HG03342 (cell line): ENCODE measurements at regions not wholly inside any gene's neighbourhood (a gene's known extent, or its start where the extent isn't known, plus 50 kb on each side); places are given as distances from the start of the nearest gene placed in this dataset.

Source experiments
- ATAC-seq: cut with Tn5 transposase; IDR thresholded peaks from one replicate; pipeline ENCODE4 v1.9.1; 2021; ENCODE audit warnings: mild to moderate bottlenecking, moderate library complexity; ENCODE audit not compliant: unreplicated experiment

DNA sequence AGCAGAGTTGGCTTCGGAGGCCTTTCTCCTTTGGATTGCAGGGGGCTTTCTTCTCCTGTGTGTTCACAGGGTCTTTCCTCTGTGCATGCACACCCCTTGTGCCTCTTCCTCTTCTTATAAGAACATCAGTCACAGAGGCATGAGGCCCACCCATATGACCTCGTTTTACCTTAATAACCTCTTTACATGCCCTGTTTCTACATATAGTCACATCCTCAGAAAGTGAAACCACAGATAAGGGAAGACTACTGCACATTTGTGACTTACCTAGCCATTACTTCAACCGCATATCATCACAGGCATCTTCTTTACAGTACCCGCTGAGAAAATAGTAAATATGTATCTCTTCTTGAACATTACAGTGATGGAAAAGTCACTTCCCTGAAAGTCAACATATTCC, 204.9 kb upstream of the TARS1 start:
- no peak for ATAC-seq

DNA sequence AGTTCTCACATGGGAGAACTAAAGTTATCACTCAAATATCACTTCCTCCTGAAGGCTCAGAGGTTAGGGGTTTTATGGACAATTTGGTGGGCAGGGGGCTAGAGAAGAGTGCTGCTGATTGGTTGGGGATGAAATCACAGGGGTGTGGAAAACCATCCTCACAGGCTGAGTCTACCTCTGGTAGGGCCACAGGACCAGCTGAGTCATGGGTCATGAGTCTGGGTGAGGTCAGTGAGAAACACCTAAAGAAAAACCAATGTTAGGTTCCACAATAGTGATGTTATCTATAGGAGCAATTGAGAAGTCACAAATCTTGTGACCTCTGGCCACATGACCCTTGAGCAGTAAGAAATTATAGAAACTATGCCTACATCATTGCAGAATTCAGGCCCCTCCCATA, 203.3 kb upstream of the TARS1 start:
- no peak for ATAC-seq

DNA sequence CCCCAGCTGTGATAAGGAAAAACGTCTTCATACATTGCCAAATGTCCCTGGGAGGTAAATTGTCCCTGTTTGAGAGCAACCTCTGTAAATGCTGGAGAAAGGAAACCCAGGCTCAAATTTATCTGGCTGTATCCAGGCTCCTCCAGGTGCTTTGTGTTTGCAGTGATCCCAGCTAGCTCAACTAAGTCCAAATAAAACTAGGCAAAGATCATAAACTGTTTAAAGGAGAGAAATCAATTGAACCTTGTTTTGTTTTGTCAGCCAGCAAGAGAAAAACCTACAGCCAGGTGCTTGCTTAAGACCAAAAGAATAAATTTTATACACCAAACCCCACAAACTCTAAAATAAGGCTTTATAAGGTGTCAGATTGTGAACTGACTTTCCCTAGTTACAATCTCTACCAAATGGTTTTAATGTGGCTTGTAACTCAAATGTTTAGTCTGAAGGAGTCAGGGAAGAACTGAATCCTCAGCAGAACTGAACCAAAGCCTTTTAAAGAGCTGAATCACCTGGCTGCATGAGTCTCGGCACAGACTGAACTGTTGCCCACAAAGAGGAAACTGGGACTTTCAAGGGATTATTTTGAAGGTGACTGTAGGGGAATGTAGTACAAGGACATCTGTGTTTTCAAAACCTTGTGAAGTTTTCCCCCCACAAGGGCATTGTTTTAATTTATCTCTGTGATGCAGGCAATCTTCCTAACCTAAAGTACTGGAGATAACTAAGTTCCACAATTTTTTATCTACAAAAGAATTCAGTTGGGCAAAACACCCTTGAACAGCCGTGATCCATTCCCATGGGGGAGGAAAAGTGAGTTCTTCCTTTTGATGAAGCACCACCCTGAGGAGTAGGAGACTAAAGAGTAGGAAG, 201.7 kb upstream of the TARS1 start:
- no peak for ATAC-seq

DNA sequence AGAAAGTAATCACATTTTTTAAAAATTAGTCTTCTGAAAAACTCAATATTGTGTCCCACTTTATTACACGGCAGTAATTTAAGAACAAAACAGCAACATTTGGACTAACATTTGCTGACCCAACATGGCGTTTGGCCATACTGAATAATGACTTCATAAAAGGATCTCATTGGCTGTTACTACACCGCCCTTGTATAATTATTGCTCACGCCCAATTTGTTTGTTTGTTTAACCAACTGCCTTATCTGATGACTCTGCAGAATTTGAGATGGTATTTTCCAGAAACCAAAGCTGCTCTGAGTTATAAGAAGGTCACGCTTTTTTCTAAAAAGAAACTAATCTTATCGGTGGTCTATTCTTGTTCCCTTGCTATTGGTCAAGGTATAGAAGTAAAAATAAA, 200.2 kb upstream of the TARS1 start:
- ATAC-seq, result no peak

DNA sequence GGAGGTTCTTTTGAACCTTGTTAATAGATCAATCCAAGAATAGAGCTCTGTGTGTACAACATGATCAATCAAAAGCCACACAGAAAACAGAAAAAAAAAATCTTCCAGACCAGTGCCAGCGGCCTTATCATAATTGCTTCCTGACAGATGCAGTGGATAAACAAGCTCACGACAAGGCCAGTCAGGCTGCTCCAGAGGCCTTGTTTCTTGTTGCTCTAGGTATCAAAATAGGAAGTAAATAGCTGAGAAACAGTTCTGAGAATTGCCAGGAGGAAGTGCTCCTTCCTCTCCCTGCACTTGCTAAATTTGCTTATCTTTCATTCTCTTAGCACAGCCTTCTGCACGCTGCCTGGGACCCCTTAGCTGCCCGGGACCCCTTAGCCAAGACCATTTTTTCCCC, 199.0 kb upstream of the TARS1 start:
- peak; percentile 78 for ATAC-seq

DNA sequence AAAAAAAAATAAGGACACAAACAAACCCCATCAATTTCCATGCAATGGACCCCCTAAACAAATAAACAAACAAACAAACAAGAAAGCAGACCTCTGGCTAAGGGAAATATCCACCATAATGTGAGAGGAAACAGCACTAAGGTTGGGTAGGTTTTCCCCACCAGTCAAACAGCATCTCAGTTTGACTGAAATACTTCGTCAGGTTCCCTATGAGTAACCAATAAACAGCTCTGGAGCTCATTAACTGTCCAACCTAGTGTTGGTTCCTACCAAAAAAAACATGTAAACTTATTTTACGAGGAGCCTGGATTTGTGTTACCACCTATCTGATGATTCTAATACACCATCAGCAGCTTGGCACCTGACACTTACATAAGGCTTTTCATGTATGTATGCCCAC, 198.5 kb upstream of the TARS1 start:
- ATAC-seq, result peak; percentile 43

DNA sequence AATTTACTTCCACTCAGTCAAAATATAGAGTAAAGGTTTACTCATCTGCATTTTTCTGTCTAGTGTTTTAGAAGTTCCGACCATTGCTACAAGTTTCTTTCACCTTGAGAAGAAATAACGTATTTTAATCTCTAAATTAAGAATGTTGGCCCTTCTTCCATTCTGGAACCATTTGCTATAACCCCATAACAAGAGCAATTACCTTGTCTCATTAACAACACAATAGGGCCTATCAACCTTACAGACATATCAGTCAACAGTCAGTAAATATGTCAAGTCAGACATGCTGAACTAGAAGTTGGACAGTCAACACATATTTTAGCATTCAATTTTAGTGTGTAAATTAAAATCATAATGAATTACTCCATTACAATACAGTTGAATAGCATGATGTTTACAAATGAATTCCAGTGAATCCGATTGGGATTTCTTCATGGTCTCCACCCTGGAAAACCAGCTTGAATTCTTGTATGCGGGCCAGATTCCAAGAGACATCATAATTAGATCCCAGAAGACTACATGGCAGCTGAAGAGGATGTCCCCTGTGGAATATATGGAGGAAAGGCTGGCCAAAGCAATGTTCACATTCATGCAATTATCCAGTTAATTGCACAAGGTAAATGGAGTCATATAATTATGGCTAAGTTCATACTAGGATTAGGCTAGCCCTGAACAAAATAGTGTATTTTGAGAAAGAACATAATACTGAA, 196.2 kb upstream of the TARS1 start:
- no peak for ATAC-seq

DNA sequence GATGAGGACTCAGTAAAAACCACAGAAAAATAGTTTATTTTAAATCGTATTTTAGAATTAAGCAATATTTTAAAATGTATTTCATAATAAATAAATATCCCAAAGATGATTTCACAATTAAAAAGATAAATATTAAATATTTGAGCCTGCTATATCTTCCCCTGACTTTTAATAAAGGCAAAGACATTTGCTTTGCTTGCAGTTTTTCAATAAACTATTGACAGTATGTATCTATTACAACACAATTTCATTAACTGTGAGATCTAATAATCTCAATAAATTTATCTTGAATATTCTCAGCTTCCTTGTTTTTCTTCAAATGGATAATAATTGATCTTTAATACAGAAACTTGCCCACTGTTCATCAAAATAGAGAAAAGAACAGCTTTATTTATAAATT, 186.2 kb upstream of the TARS1 start:
- ATAC-seq, result no peak

DNA sequence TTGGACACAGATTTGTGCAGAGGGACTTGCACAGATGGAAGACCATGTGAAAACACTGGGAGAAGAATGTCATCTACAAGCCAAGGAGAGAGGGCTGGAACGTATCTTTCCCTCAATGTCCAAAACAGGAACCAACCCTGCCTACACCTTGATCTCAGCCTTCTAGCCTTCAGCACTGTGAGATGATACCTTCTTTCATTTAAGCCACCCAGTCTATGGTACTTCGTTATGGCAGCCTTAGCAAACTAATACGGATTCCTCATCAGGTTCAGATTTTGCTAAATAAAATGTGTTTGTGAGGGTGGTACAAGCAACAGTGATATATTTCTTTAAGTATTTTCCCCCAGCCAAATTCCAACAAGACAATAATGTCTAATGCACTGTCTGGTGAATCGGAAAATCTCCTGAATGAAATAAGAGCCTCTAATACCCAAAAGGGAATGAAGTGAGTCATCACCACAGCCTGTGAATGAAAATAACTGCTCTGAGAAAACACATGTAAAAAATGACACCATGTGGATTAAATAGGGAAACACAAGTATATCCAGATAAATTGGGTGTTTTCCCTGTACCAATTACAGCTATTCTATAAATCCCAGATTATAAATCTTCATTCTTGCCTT, 182.8 kb upstream of the TARS1 start:
- ATAC-seq, result no peak

DNA sequence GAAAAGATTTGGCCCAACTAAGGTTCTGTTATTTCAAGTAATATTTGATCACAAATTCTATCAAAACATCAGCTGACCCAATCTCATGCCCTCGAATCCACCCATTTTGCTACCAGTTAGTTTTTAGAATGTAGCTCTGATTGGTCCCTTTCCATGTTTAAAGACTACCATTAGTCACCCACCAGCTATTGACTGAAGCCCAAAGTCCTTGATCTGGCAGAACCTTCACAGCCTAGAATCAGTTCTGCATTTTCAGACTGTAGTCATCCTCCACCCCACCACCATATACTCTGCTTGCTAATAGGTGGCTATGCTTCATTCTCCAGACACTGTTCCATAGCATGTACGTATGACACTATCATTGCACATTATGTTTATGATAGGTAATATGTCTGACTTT, 182.2 kb upstream of the TARS1 start:
- ATAC-seq, result no peak

DNA sequence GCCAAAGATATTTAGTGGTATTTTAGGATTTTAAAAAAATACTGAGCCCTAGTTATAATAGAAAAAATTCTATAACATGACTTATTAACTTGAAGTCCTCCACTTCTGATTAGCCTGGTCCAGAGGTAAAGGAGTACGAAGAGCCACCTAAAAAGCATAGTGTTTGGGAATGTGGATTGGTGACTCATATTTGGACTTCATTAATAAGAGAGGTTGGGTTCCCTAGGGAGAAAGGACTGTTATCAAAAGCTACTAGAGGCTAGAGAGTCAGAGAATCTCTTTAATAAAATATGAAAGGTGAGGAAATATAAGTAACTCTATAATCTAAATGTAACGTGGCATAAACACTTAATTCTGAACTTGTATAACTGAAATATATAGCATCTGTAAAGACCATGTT, 180.7 kb upstream of the TARS1 start:
- ATAC-seq, result no peak

DNA sequence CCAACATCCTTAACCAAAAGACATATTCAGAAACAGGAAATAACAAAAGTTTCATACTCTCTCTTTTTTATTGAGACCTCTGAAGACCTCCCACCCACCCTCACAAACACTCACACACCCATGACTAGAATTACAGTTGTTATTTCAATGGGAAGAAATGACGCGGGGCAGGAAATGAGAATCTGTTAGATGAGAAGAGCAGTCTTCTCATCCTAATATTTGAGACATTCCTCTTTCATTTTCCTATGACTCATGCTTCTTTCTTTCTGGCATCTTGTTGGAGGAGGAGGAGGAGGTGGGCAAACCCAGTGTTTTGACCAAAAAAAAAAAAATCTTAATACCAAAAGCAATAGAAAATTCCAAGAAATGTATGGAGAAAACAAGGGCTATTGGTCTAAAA, 179.5 kb upstream of the TARS1 start:
- no peak for ATAC-seq

DNA sequence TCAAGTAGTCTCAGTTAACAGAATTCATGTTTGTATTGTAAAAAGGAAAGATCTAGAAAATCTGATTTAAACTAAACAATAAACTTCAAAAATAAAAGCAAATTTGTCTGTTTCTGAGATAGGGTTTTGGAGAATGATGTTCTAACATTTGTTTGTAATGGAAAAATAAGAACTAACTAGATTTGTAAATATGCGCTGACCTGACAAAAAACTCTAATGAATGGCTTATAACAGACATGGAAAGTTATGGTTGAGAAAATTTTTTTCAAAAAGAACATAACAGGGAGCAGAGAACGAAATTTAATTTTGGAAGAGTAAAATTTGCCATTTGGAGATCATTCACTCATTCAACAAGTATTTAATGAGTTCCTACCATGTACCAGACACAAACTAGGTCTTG, 179.0 kb upstream of the TARS1 start:
- ATAC-seq, result no peak

DNA sequence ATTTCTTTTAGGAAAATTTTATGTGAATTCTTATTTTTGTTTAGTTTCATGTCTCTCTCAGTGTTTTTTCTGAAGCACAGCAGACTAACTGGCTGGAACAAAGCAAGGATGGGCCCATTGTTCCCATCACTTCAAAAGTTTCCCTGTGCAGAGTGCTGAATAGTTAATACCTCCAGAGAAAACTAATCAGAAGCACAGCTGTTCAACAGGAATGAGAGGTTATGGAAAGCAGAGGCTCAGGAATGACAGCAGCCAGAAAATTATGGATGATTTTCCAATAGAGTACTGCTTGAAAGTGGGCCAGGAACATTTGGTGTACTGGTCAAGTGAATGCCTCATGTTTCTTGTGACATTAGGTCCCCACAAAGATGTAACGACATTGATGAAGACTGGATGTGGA, 173.0 kb upstream of the TARS1 start:
- ATAC-seq, result no peak

DNA sequence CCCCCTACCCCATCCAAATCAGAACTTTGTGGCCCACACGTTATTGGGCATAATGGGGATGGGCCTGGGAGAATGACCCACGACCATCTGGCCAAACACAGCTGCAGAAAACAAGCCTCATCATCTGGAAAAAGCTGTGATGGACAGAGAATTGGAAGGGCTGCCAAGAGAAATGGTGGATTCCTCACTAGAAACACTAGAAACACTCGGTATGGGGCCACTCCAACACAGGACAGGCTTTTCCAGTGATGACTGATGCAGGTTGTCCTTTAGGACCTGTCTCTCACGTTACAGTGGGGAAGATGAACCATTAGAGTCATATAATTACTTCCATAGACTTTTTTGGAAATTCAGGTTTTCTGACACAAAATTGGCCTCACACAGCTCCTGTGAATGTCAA, 172.4 kb upstream of the TARS1 start:
- no peak for ATAC-seq

DNA sequence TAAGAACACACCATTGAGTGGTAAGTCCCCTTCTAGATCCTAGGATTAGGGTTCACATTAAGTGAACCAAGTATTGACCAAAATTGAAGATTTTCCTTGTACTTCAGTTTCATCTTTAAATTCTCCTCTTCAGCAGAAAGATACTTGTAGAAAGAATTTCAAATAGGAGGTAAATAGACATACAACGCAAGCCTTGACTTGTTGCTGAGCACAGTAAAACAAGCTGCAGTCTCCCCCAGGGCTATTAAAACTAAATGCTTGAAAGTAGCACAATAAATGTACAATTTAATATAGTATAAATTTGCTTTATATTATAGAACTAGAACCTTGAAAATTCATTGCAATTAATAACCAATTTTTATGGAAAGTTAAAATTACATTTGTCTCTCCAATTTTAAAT, 170.1 kb upstream of the TARS1 start:
- ATAC-seq, result no peak

DNA sequence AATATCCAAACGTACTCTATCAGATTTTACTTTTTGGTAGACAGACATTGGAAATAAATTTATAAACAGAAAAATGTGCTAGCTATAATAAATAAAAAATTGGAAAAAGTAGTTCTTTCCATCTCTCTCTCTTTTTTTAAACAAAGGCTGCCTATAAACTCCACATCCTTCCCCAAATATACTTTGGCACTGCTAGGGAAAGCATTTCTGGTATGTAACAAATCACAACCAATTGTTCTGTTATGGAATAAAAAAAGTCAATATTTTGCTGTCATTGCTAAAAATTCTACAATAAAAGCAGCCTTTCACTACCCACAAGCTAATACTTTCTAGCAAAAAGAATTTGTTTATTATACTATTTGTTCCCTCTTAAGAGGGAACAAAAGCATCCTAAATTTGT, 169.2 kb upstream of the TARS1 start:
- ATAC-seq, result no peak

DNA sequence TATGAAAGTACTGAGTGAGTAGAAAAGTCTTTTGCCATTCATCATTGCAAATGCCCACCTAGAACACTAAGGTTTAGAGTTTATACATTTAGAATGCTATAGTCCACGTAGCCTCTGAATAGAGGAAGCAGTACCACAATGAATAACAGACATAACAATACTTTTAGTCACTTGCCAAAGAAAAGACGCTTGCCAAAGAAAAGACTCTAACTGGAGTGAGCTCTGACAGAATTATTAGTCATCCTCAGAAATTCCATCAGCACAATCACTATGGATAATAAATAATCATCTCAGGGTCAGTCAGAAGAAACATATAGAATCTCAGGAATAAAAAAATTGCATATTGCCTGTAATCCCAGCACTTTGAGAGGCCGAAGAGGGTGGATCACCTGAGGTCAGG, 168.5 kb upstream of the TARS1 start:
- ATAC-seq, result no peak

DNA sequence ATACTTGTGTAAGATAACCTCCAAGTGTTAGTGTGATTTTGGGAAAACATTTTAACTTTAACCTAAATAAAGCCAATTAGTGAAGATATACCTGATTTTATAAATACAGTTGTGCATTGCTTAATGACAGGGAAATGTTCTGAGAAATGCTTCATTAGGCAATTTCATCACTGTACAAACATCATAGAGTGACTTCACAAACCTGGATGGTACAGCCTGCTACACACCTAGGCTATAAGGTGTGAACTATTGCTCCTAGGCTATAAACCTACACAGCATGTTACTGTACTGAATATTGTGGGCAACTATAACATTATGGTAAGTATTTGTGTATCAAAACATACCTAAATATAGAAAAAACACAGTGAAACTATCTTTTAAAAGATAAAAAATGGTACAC, 166.8 kb upstream of the TARS1 start:
- ATAC-seq, result no peak

DNA sequence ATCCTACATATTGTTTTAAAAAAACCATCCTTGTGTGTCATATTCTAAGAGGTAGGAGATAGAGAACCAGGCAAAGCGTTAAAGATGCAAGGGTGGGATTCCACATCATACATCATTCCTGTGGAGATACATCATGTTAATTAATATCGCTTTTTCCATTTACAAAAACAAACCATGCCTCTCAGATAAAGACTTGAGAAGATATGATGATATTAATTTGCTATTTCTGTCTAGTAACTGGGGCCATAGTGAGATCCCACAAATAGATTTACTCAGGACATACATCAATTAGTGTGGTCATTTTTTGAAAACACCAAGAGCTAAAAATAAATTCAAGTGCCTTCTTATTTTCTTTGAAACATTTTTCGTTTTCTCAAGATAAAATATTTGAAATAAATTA, 165.4 kb upstream of the TARS1 start:
- no peak for ATAC-seq

DNA sequence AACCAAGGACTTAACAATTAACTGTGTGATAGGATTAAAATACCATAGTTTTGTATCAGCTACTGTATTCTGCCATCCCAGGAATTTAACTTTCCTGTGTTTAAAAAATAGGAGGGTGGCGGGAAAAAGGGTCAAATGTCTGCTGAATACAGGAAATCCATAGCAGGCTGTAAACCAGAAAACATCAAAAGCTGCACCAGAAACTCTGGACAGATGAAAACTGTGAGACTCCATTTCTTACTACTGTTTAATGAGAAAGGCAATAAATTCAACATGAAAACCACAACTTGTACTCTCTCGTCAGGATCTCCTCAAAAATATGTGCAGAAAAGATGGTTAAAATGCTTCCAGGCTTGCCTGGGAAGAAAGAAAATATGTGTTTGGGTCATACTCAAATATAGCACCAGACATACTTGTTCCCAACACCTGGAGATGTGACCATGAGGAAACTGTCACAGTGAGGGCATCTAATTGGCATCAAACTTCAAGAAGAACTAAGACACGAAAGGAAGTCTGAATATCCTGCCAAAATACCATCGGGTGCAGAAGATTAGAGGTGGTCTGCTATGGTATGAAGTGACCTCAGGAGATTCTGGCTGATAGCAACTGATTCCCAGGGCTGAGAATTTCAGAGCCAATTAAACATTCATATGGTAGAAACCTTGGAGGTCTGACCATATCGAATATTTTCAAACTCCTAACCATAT, 164.7 kb upstream of the TARS1 start:
- ATAC-seq, result no peak

DNA sequence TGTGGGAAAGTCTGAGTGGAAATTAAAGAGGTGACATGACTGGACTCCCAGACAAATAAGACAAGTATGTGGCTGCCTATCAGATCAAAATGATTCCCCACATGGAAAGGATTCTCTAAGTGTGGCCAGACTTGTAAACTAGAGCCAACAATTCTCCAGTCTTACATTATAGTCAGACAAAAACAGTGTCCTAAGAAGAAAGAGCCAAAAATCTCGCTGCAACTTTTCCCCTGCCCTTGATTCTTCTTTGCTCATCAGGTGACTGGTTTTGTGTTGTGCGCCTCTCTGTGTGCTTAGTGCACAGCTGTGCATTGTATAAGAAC, 164.2 kb upstream of the TARS1 start:
- ATAC-seq, result no peak
